IMR-90 (cell line): ENCODE measurements at regions not wholly inside any gene's neighbourhood (a gene's known extent, or its start where the extent isn't known, plus 50 kb on each side); places are given as distances from the start of the nearest gene placed in this dataset.

Experiments used
- BHLHE40 ChIP-seq: fragments of 150-350 bp; IDR thresholded peaks from 2 replicates; pipeline ENCODE4 v1.6.1; 2016; ENCODE audit warnings: mild to moderate bottlenecking, low read depth, low read length
- CHD1 ChIP-seq: IDR thresholded peaks from 2 replicates; pipeline ENCODE4 v1.6.1; 2012; ENCODE audit warnings: low read depth, low read length, improper control_type of control experiment
- CTCF ChIP-seq: conservative IDR thresholded peaks from 2 replicates; pipeline ENCODE4 v1.5.1; 2012; ENCODE audit warnings: mild to moderate bottlenecking, low read depth, low read length, improper control_type of control experiment
- MAFK ChIP-seq: IDR thresholded peaks from 2 replicates; pipeline ENCODE4 v1.6.1; 2012; ENCODE audit warnings: low read depth, low read length, improper control_type of control experiment
- POLR2A ChIP-seq: IDR thresholded peaks from 2 replicates; pipeline ENCODE4 v1.6.1; 2012; ENCODE audit warnings: mild to moderate bottlenecking, low read depth, low read length
- RAD21 ChIP-seq: IDR thresholded peaks from 2 replicates; pipeline ENCODE4 v1.6.1; 2012; ENCODE audit warnings: low read length, improper control_type of control experiment
- RCOR1 ChIP-seq: IDR thresholded peaks from 2 replicates; pipeline ENCODE4 v1.6.1; 2012; ENCODE audit warnings: mild to moderate bottlenecking, low read length, improper control_type of control experiment; ENCODE audit not compliant: insufficient replicate concordance
- TF ChIP-seq, protein P1 (sequence below): fragments of 150-350 bp; IDR thresholded peaks from 2 replicates; pipeline ENCODE4 v1.6.1; 2017; ENCODE audit warnings: mild to moderate bottlenecking, antibody characterized with exemption, low read length, low read depth

GRCh38 chr10:53102424-53102823 lies 329.8 kb upstream of the MBL2 start:
- TF ChIP-seq CTCF (no peak), POLR2A (no peak), RAD21 (no peak), BHLHE40 (no peak), MAFK (no peak), RCOR1 (no peak), CHD1 (no peak)
- TF ChIP-seq, protein P1, sequence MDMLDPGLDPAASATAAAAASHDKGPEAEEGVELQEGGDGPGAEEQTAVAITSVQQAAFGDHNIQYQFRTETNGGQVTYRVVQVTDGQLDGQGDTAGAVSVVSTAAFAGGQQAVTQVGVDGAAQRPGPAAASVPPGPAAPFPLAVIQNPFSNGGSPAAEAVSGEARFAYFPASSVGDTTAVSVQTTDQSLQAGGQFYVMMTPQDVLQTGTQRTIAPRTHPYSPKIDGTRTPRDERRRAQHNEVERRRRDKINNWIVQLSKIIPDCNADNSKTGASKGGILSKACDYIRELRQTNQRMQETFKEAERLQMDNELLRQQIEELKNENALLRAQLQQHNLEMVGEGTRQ, result no peak
